B cell (primary cell): ENCODE measurements at regions not wholly inside any gene's neighbourhood (a gene's known extent, or its start where the extent isn't known, plus 50 kb on each side); places are given as distances from the start of the nearest gene placed in this dataset.

Source experiments
- ATAC-seq: fragments of 200-7000 bp; cut with Tn5 transposase; one replicate; pipeline ENCODE4 v1.10.0; 2021; ENCODE audit warnings: low read depth, mild to moderate bottlenecking, moderate number of reproducible peaks, moderate library complexity
- CTCF ChIA-PET: fragments of 350-600 bp; sonication (Branson Sonifier 250); formaldehyde crosslinking; loops from one replicate; lab custom pipeline; 2021; ENCODE audit warnings: antibody characterized with exemption, inconsistent platforms; lab: Charles Lee
- POLR2A ChIA-PET: fragments of 350-600 bp; sonication (Branson Sonifier 250); formaldehyde crosslinking; loops from one replicate; lab custom pipeline; 2021; ENCODE audit warnings: antibody characterized with exemption; lab: Charles Lee
- DNase-seq: peaks from one replicate; pipeline ENCODE4 v3.0.0; 2013
- H2AFZ ChIP-seq: 2 replicates; pipeline ENCODE4 v1.6.1; 2012; ENCODE audit warnings: mild to moderate bottlenecking, low read depth, low read length; ENCODE audit not compliant: insufficient read depth, poor library complexity, severe bottlenecking
- H3K27ac ChIP-seq, 2 donors: 1 replicate in 1 of 2; 2 replicates in 1 of 2; pipeline ENCODE4 v1.5.1; 2012 to 2013; ENCODE audit warnings: low read length in 2 of 2, mild to moderate bottlenecking in 2 of 2, moderate library complexity in 1 of 2
- H3K27me3 ChIP-seq, 4 experiments: fragments of 200-600 bp in 1 of 4; sonication (generic) in 1 of 4; replicated peaks in 1 of 4; 1 replicate in 2 of 4; 2 replicates in 2 of 4; pipeline versions ENCODE4 v1.6.1 to v1.7.0; 2013 to 2016; ENCODE audit warnings: low read length in 3 of 4, mild to moderate bottlenecking in 2 of 4, mixed read lengths in 1 of 4, moderate library complexity in 1 of 4; ENCODE audit not compliant: insufficient read depth in 4 of 4, control insufficient read depth in 3 of 4; ENCODE audit errors: control extremely low read depth in 1 of 4
- H3K36me3 ChIP-seq, 2 experiments: replicated peaks in 1 of 2; 1 replicate in 1 of 2; 2 replicates in 1 of 2; pipeline versions ENCODE4 v1.6.1 to v1.7.1; 2013; ENCODE audit warnings: low read length in 1 of 2; ENCODE audit not compliant: insufficient read depth in 2 of 2, control insufficient read depth in 1 of 2; ENCODE audit errors: control extremely low read depth in 1 of 2, extremely low read depth in 1 of 2
- H3K4me1 ChIP-seq, 2 donors: fragments of 200-600 bp in 1 of 2; sonication (generic) in 1 of 2; 1 replicate in 1 of 2; 2 replicates in 1 of 2; pipeline versions ENCODE4 v1.5.1 to v1.6.1; 2013 to 2017; ENCODE audit warnings: low read length in 2 of 2; ENCODE audit not compliant: control insufficient read depth in 2 of 2, insufficient read depth in 2 of 2
- H3K4me2 ChIP-seq: replicated peaks from 2 replicates; pipeline ENCODE3; 2012; ENCODE audit warnings: mild to moderate bottlenecking, low read depth, low read length; ENCODE audit not compliant: poor library complexity, severe bottlenecking
- H3K4me3 ChIP-seq, 5 experiments: fragments of 200-600 bp in 1 of 5; sonication (generic) in 1 of 5; 1 replicate in 3 of 5; 2 replicates in 2 of 5; pipeline versions ENCODE4 v1.5.1 to v1.7.0; 2011 to 2016; ENCODE audit warnings: low read length in 4 of 5, mild to moderate bottlenecking in 4 of 5, low read depth in 2 of 5, control low read depth in 1 of 5, moderate library complexity in 1 of 5; ENCODE audit not compliant: insufficient read depth in 1 of 5; ENCODE audit errors: control extremely low read depth in 1 of 5, extremely low read depth in 1 of 5
- H3K79me2 ChIP-seq: fragments of 200-600 bp; sonication (generic); one replicate; pipeline ENCODE4 v1.6.0; 2016; ENCODE audit warnings: low read length; ENCODE audit not compliant: control insufficient read depth, insufficient read depth
- H3K9ac ChIP-seq: fragments of 200-600 bp; sonication (generic); 2 replicates; pipeline ENCODE4 v1.6.1; 2017; ENCODE audit warnings: mild to moderate bottlenecking, low read length, moderate library complexity
- H3K9me3 ChIP-seq, 3 donors: one replicate each; pipeline versions ENCODE4 v1.6.1 to v1.7.1; 2013; ENCODE audit warnings: low read length in 2 of 3; ENCODE audit not compliant: control insufficient read depth in 2 of 3, insufficient read depth in 1 of 3; ENCODE audit errors: control extremely low read depth in 1 of 3
- H4K20me1 ChIP-seq: 2 replicates; pipeline ENCODE4 v1.6.0; 2012; ENCODE audit warnings: mild to moderate bottlenecking, low read length; ENCODE audit not compliant: insufficient read depth, control insufficient read depth, poor library complexity, severe bottlenecking
- H3K27ac Mint-ChIP-seq: one replicate; pipeline ENCODE4 v1.8.0; 2021; ENCODE audit warnings: mixed read lengths
- H3K27me3 Mint-ChIP-seq: one replicate; pipeline ENCODE4 v1.8.0; 2021; ENCODE audit warnings: mixed read lengths
- H3K4me1 Mint-ChIP-seq: one replicate; pipeline ENCODE4 v1.8.0; 2021; ENCODE audit warnings: mixed read lengths
- H3K4me3 Mint-ChIP-seq: one replicate; pipeline ENCODE4 v1.8.0; 2021; ENCODE audit warnings: mixed read lengths
- H3K9me3 Mint-ChIP-seq: one replicate; pipeline ENCODE4 v1.8.0; 2022; ENCODE audit warnings: mixed read lengths; ENCODE audit not compliant: insufficient read depth
- EZH2 ChIP-seq: IDR thresholded peaks from 2 replicates; pipeline ENCODE4 v1.6.1; 2012; ENCODE audit warnings: borderline replicate concordance, low read depth, mild to moderate bottlenecking, moderate library complexity, low read length; ENCODE audit not compliant: insufficient read depth, poor library complexity, severe bottlenecking
- WGBS: methylation state at CpG from one replicate; pipeline ENCODE4 v1.1.5; 2013; ENCODE audit warnings: missing lambda C conversion rate; ENCODE audit not compliant: insufficient coverage; 5-methylcytosine and 5-hydroxymethylcytosine counted together
- intact Hi-C: fragments of 100-400 bp; cut with micrococcal nuclease; formaldehyde crosslinking; loops from one replicate; pipeline ENCODE4 v1.10.0; 2022
- TF ChIP-seq, protein P1 (sequence below): fragments of 200-600 bp; IDR thresholded peaks from one replicate; pipeline ENCODE4 v1.8.0; 2022; ENCODE audit warnings: antibody characterized with exemption, mild to moderate bottlenecking

DNA sequence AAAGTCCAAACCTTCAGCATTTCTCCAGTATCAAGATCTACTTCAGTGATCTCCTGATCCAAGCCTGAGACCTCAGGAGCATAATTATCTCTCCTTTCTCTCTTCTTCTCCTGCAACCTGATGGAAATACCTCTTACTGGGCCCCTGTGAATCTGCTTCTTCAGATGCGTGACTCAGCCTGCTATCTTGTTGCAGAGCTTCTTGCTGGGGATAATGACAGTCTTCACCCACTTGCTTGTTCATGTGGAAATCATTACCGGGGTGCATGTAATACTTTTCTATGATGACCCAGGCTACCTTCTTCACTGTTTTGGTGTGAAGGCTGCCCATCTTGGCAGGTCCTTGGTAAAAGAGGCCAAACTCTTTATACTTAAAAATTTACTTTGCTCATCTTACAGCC is 140.0 kb upstream of the POU2AF2 start:
- H3K27me3 Mint-ChIP-seq, result no peaks in the 10 kb centered on the region
- DNase-seq, result no peak
- no peak overlapping the region for H3K4me3 Mint-ChIP-seq
- H3K4me1 Mint-ChIP-seq, result peaks cover 16% of the 10 kb centered on the region
- Histone ChIP-seq H3K9ac (no peak overlapping the region), H3K36me3 (no peaks in the 10 kb centered on the region), H2AFZ (no peak overlapping the region), H3K4me1 (peaks cover 13 to 14% of the 10 kb centered on the region in 2 donors), H3K9me3 (no peaks in the 10 kb centered on the region), H3K27me3 (no peaks in the 10 kb centered on the region), H3K79me2 (no peaks in the 10 kb centered on the region), H4K20me1 (no peaks in the 10 kb centered on the region), H3K4me2 (no peak overlapping the region), H3K27ac (no peak overlapping the region), H3K4me3 (no peak overlapping the region)
- ChIA-PET CTCF (no interaction called here), POLR2A (no interaction called here)
- TF ChIP-seq, protein P1, sequence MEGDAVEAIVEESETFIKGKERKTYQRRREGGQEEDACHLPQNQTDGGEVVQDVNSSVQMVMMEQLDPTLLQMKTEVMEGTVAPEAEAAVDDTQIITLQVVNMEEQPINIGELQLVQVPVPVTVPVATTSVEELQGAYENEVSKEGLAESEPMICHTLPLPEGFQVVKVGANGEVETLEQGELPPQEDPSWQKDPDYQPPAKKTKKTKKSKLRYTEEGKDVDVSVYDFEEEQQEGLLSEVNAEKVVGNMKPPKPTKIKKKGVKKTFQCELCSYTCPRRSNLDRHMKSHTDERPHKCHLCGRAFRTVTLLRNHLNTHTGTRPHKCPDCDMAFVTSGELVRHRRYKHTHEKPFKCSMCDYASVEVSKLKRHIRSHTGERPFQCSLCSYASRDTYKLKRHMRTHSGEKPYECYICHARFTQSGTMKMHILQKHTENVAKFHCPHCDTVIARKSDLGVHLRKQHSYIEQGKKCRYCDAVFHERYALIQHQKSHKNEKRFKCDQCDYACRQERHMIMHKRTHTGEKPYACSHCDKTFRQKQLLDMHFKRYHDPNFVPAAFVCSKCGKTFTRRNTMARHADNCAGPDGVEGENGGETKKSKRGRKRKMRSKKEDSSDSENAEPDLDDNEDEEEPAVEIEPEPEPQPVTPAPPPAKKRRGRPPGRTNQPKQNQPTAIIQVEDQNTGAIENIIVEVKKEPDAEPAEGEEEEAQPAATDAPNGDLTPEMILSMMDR, result no peak
- TF ChIP-seq EZH2, result no peak
- H3K27ac Mint-ChIP-seq, result no peak overlapping the region
- 96% methylated on average over 2 of the region's 2 CpGs for WGBS
- intact Hi-C loops, result no loop called here
- ATAC-seq, result no peak
- H3K9me3 Mint-ChIP-seq, result no peaks in the 10 kb centered on the region

DNA sequence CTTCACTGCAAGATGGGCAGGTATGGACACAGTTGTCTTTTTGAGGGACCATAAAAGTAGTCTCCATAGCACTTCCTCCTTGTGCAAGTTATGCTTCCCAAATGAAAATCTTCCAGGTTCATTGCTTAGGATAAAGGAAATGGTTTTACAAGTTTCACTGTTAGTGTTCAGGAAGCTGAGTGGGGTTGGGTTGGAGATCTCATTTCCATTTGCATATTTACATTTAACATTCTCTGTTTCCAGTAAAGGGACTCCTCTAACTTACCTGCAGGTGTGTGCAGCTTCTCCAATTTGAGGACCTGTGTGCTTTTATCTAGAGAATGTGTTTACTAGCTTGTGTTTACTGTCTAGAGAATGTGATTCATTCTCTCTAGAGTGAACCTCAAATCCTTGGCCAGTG is 141.3 kb upstream of the POU2AF2 start:
- H3K79me2 ChIP-seq, result no peaks in the 10 kb centered on the region
- H2AFZ ChIP-seq, result no peak overlapping the region
- no peak overlapping the region for H3K27ac Mint-ChIP-seq
- no peaks in the 10 kb centered on the region for H3K27me3 ChIP-seq
- ChIA-PET POLR2A (no interaction called here), CTCF (interaction anchor here (1.0 kb wide), 1 partner anchor 126 kb away, joined by 3 read pairs; no protein-coding TSS in a partner anchor)
- peaks cover 16% of the 10 kb centered on the region for H3K4me1 Mint-ChIP-seq
- TF ChIP-seq, protein P1, result no peak
- no peak for TF ChIP-seq EZH2
- H3K27ac ChIP-seq, result no peak overlapping the region
- no peak overlapping the region for H3K4me2 ChIP-seq
- peaks cover 13 to 14% of the 10 kb centered on the region in 2 donors for H3K4me1 ChIP-seq
- H4K20me1 ChIP-seq, result no peaks in the 10 kb centered on the region
- no peak overlapping the region for H3K4me3 ChIP-seq
- H3K36me3 ChIP-seq, result no peaks in the 10 kb centered on the region
- intact Hi-C loops, result no loop called here
- DNase-seq (no peak), ATAC-seq (no peak)
- H3K9ac ChIP-seq, result no peak overlapping the region
- H3K9me3 Mint-ChIP-seq, result no peaks in the 10 kb centered on the region
- H3K9me3 ChIP-seq, result no peaks in the 10 kb centered on the region
- H3K27me3 Mint-ChIP-seq, result no peaks in the 10 kb centered on the region
- H3K4me3 Mint-ChIP-seq, result no peak overlapping the region
